Caco-2 (cell line): ENCODE measurements at regions not wholly inside any gene's neighbourhood (a gene's known extent, or its start where the extent isn't known, plus 50 kb on each side); places are given as distances from the start of the nearest gene placed in this dataset.

ENCODE experiments used
- BruUV-seq: library from RNA; stranded (reverse); fragments of 400-500 nt; replicated peaks from 2 replicates; lab custom pipeline; 2021; lab: Mats Ljungman, UMichigan
- CTCF ChIA-PET: fragments of 300-600 bp; sonication (Branson Sonifier 250); formaldehyde crosslinking; loops from one replicate; lab custom pipeline; 2022; ENCODE audit warnings: antibody characterized with exemption; lab: Charles Lee
- POLR2A ChIA-PET: fragments of 300-600 bp; sonication (Branson Sonifier 250); formaldehyde crosslinking; loops from one replicate; lab custom pipeline; 2022; ENCODE audit warnings: antibody characterized with exemption; lab: Charles Lee
- DNase-seq, 2 experiments: peaks; one replicate each; pipeline versions ENCODE4 v3.0.0 to v3.0.0-alpha.2; 2020 to 2022
- H3K27me3 ChIP-seq: replicated peaks from 2 replicates; pipeline ENCODE4 v1.6.0; 2011; ENCODE audit warnings: low read length; ENCODE audit not compliant: control insufficient read depth, insufficient read depth
- H3K36me3 ChIP-seq: 2 replicates; pipeline ENCODE4 v1.5.1; 2011; ENCODE audit warnings: low read length; ENCODE audit not compliant: control insufficient read depth, insufficient read depth
- H3K4me1 ChIP-seq: fragments of 250-450 bp; sonication (Bioruptor Pico); 2 replicates; pipeline ENCODE4 v1.5.1; 2020; ENCODE audit warnings: mild to moderate bottlenecking
- H3K4me3 ChIP-seq: 2 replicates; pipeline ENCODE4 v1.5.1; 2011; ENCODE audit warnings: low read depth, mild to moderate bottlenecking, control low read depth, low read length
- H3K9me3 ChIP-seq: fragments of 250-450 bp; sonication (Bioruptor Pico); 2 replicates; pipeline ENCODE4 v1.5.1; 2020; ENCODE audit warnings: mild to moderate bottlenecking, moderate library complexity
- H3K27ac Mint-ChIP-seq: one replicate; pipeline ENCODE4 v1.8.0; 2022; ENCODE audit warnings: mixed read lengths; ENCODE audit not compliant: unreplicated experiment
- H3K27me3 Mint-ChIP-seq: one replicate; pipeline ENCODE4 v1.8.0; 2022; ENCODE audit warnings: mixed read lengths; ENCODE audit not compliant: insufficient read depth, unreplicated experiment
- H3K36me3 Mint-ChIP-seq: one replicate; pipeline ENCODE4 v1.8.0; 2022; ENCODE audit warnings: mild to moderate bottlenecking, mixed read lengths; ENCODE audit not compliant: insufficient read depth, unreplicated experiment
- H3K4me1 Mint-ChIP-seq: one replicate; pipeline ENCODE4 v1.8.0; 2022; ENCODE audit warnings: low read depth, mixed read lengths; ENCODE audit not compliant: unreplicated experiment
- H3K4me3 Mint-ChIP-seq: one replicate; pipeline ENCODE4 v1.8.0; 2022; ENCODE audit warnings: mild to moderate bottlenecking, moderate library complexity, mixed read lengths; ENCODE audit not compliant: unreplicated experiment
- H3K9me3 Mint-ChIP-seq: one replicate; pipeline ENCODE4 v1.8.0; 2022; ENCODE audit warnings: mixed read lengths; ENCODE audit not compliant: unreplicated experiment
- CTCF ChIP-seq, 2 experiments: fragments of 200-600 bp in 1 of 2; IDR thresholded peaks; 1 replicate in 1 of 2; 2 replicates in 1 of 2; pipeline versions ENCODE4 v1.5.1 to v1.8.0; 2011 to 2022; ENCODE audit warnings: antibody characterized with exemption in 1 of 2, control low read depth in 1 of 2, inconsistent platforms in 1 of 2, low read depth in 1 of 2, low read length in 1 of 2, mild to moderate bottlenecking in 1 of 2, moderate library complexity in 1 of 2; ENCODE audit not compliant: insufficient read depth in 1 of 2, severe bottlenecking in 1 of 2, unreplicated experiment in 1 of 2
- intact Hi-C: fragments of 100-400 bp; cut with micrococcal nuclease; formaldehyde crosslinking; loops from one replicate; pipeline ENCODE4 v1.10.0; 2022; ENCODE audit not compliant: unreplicated experiment

GRCh38 chr1:96308314-96308713 lies 413.3 kb upstream of the PTBP2 start:
- intact Hi-C loops: no loop called here
- H3K36me3 Mint-ChIP-seq: no peaks in the 10 kb centered on the region
- no peaks in the 10 kb centered on the region for H3K4me1 Mint-ChIP-seq
- Histone ChIP-seq H3K4me1 (no peaks in the 10 kb centered on the region), H3K36me3 (no peaks in the 10 kb centered on the region), H3K9me3 (no peaks in the 10 kb centered on the region), H3K4me3 (no peak overlapping the region), H3K27me3 (no peaks in the 10 kb centered on the region)
- no peaks in the 10 kb centered on the region for H3K9me3 Mint-ChIP-seq
- no peak overlapping the region for H3K4me3 Mint-ChIP-seq
- POLR2A ChIA-PET: no interaction called here
- no peak for TF ChIP-seq CTCF (IDR thresholded peaks at IDR 0.05; ENCODE audit: insufficient read depth in 1 of 2, low read depth in 1 of 2, low read length in 1 of 2, severe bottlenecking in 1 of 2, unreplicated experiment in 1 of 2)
- CTCF ChIA-PET: no interaction called here
- H3K27me3 Mint-ChIP-seq: no peaks in the 10 kb centered on the region
- no TSS peak for BruUV-seq
- H3K27ac Mint-ChIP-seq: no peak overlapping the region
- no peak for DNase-seq

GRCh38 chr1:96309783-96310182 lies 411.8 kb upstream of the PTBP2 start:
- no peak for DNase-seq
- no peaks in the 10 kb centered on the region for H3K36me3 Mint-ChIP-seq
- Histone ChIP-seq H3K9me3 (no peaks in the 10 kb centered on the region), H3K36me3 (no peaks in the 10 kb centered on the region), H3K4me1 (no peaks in the 10 kb centered on the region), H3K4me3 (no peak overlapping the region), H3K27me3 (no peaks in the 10 kb centered on the region)
- H3K27me3 Mint-ChIP-seq: no peaks in the 10 kb centered on the region
- H3K4me3 Mint-ChIP-seq: no peak overlapping the region
- no peaks in the 10 kb centered on the region for H3K9me3 Mint-ChIP-seq
- ChIA-PET POLR2A (no interaction called here), CTCF (no interaction called here)
- no peak for TF ChIP-seq CTCF (IDR thresholded peaks at IDR 0.05; ENCODE audit: insufficient read depth in 1 of 2, low read depth in 1 of 2, low read length in 1 of 2, severe bottlenecking in 1 of 2, unreplicated experiment in 1 of 2)
- H3K27ac Mint-ChIP-seq: no peak overlapping the region
- intact Hi-C loops: no loop called here
- no peaks in the 10 kb centered on the region for H3K4me1 Mint-ChIP-seq
- no TSS peak for BruUV-seq

- intact Hi-C loops: no loop called here
- ChIA-PET CTCF (no interaction called here), POLR2A (no interaction called here)
- Mint-ChIP-seq H3K9me3 (no peaks in the 10 kb centered on the region), H3K4me1 (no peaks in the 10 kb centered on the region), H3K27me3 (no peaks in the 10 kb centered on the region), H3K36me3 (no peaks in the 10 kb centered on the region), H3K4me3 (no peak overlapping the region), H3K27ac (no peak overlapping the region)
- TF ChIP-seq CTCF (IDR thresholded peaks at IDR 0.05; ENCODE audit: insufficient read depth in 1 of 2, low read depth in 1 of 2, low read length in 1 of 2, severe bottlenecking in 1 of 2, unreplicated experiment in 1 of 2): no peak
- Histone ChIP-seq H3K4me1 (no peaks in the 10 kb centered on the region), H3K9me3 (no peaks in the 10 kb centered on the region), H3K36me3 (no peaks in the 10 kb centered on the region), H3K4me3 (no peak overlapping the region), H3K27me3 (no peaks in the 10 kb centered on the region)
- BruUV-seq: no TSS peak
- DNase-seq: no peak
These were observed 408.4 kb upstream of the PTBP2 start for GRCh38 chr1:96313216-96313615.
